RCC 7860 (cell line): ENCODE measurements at regions not wholly inside any gene's neighbourhood (a gene's known extent, or its start where the extent isn't known, plus 50 kb on each side); places are given as distances from the start of the nearest gene placed in this dataset.

ENCODE experiments used
- DNase-seq: peaks from one replicate; pipeline ENCODE4 v3.0.0-alpha.2; 2015; ENCODE audit warnings: low spot score
- FAIRE-seq: peaks from 2 replicates; lab custom pipeline; 2012; peaks lifted over from hg19 to GRCh38; lab: Jason Lieb, UNC

- no peak for FAIRE-seq
- DNase-seq = no peak
Measured at GRCh38 chr10:78950656-78951587, 117.8 kb upstream of the ZMIZ1 start.

- FAIRE-seq (no peak), DNase-seq (no peak)
Measured at GRCh38 chr10:78952030-78952429, 116.7 kb upstream of the ZMIZ1 start.

GRCh38 chr10:78952686-78953085 lies 116.1 kb upstream of the ZMIZ1 start:
- DNase-seq = no peak
- FAIRE-seq = no peak

GRCh38 chr10:78953113-78953798 lies 115.5 kb upstream of the ZMIZ1 start:
- DNase-seq = no peak
- FAIRE-seq = no peak

- DNase-seq (no peak), FAIRE-seq (no peak)
Measured at GRCh38 chr10:78953799-78954297, 114.9 kb upstream of the ZMIZ1 start.

GRCh38 chr10:78954689-78955088 lies 114.1 kb upstream of the ZMIZ1 start:
- no peak for DNase-seq
- FAIRE-seq = no peak

- DNase-seq (no peak), FAIRE-seq (no peak)
Measured at GRCh38 chr10:78955206-78955605, 113.6 kb upstream of the ZMIZ1 start.

- DNase-seq = no peak
- no peak for FAIRE-seq
Measured at GRCh38 chr10:78956391-78956790, 112.4 kb upstream of the ZMIZ1 start.

- FAIRE-seq (no peak), DNase-seq (peak; percentile 32)
Measured at GRCh38 chr10:78957471-78958039, 111.2 kb upstream of the ZMIZ1 start.

- DNase-seq (no peak), FAIRE-seq (no peak)
Measured at GRCh38 chr10:78959217-78959923, 109.4 kb upstream of the ZMIZ1 start.

- FAIRE-seq (no peak), DNase-seq (no peak)
Measured at GRCh38 chr10:78959924-78960285, 108.9 kb upstream of the ZMIZ1 start.

- DNase-seq = peak; percentile 68
Measured at GRCh38 chr10:78960316-78960800, 108.4 kb upstream of the ZMIZ1 start.

GRCh38 chr10:78961760-78962159 lies 107.0 kb upstream of the ZMIZ1 start:
- DNase-seq (no peak), FAIRE-seq (no peak)

More at GRCh38 chr10:78960316-78960800, 108.4 kb upstream of the ZMIZ1 start:
- no peak for FAIRE-seq

GRCh38 chr10:78963074-78964034 lies 105.4 kb upstream of the ZMIZ1 start:
- FAIRE-seq (no peak), DNase-seq (no peak)

- no peak for DNase-seq
- no peak for FAIRE-seq
Measured at GRCh38 chr10:78964274-78964951, 104.4 kb upstream of the ZMIZ1 start.

- FAIRE-seq (peak; percentile 88), DNase-seq (peak; percentile 96)
Measured at GRCh38 chr10:78964952-78965633, 103.7 kb upstream of the ZMIZ1 start.

GRCh38 chr10:78966182-78966787 lies 102.5 kb upstream of the ZMIZ1 start:
- no peak for DNase-seq
- FAIRE-seq = no peak

- FAIRE-seq (no peak), DNase-seq (no peak)
Measured at GRCh38 chr10:78966844-78967488, 101.8 kb upstream of the ZMIZ1 start.
